Neuronal stem cell (in vitro differentiated cells): ENCODE measurements at regions not wholly inside any gene's neighbourhood (a gene's known extent, or its start where the extent isn't known, plus 50 kb on each side); places are given as distances from the start of the nearest gene placed in this dataset.

Source experiments
- DNase-seq: peaks from one replicate; pipeline ENCODE4 v3.0.0-alpha.2; 2013; ENCODE audit warnings: low spot score
- H2AFZ ChIP-seq: one replicate; pipeline ENCODE4 v1.6.1; 2013; ENCODE audit warnings: mild to moderate bottlenecking, low read length, inconsistent platforms
- H2AK5ac ChIP-seq: 2 replicates; pipeline ENCODE4 v1.6.1; 2013; ENCODE audit warnings: low read depth, mild to moderate bottlenecking, inconsistent platforms, low read length, moderate library complexity, mixed read lengths
- H2BK120ac ChIP-seq: 2 replicates; pipeline ENCODE4 v1.6.1; 2013; ENCODE audit warnings: low read depth, mild to moderate bottlenecking, inconsistent platforms, low read length, moderate library complexity, mixed read lengths
- H2BK12ac ChIP-seq: one replicate; pipeline ENCODE4 v1.6.1; 2013; ENCODE audit warnings: low read length, inconsistent platforms
- H2BK15ac ChIP-seq: 2 replicates; pipeline ENCODE4 v1.6.1; 2013; ENCODE audit warnings: mild to moderate bottlenecking, low read length, inconsistent platforms, mixed read lengths
- H2BK5ac ChIP-seq: one replicate; pipeline ENCODE4 v1.6.1; 2013; ENCODE audit warnings: inconsistent platforms, mild to moderate bottlenecking, low read length, moderate library complexity
- H3K14ac ChIP-seq: one replicate; pipeline ENCODE4 v1.6.1; 2013; ENCODE audit warnings: low read length, inconsistent platforms
- H3K18ac ChIP-seq: 2 replicates; pipeline ENCODE4 v1.6.1; 2013; ENCODE audit warnings: low read length, inconsistent platforms
- H3K23ac ChIP-seq: 2 replicates; pipeline ENCODE4 v1.6.1; 2013; ENCODE audit warnings: low read depth, mild to moderate bottlenecking, mixed read lengths, low read length, inconsistent platforms; ENCODE audit not compliant: poor library complexity
- H3K27ac ChIP-seq: replicated peaks from 3 replicates; pipeline ENCODE4 v1.5.1; 2013; ENCODE audit warnings: low read length, inconsistent platforms
- H3K27me3 ChIP-seq, 3 experiments: 2 replicates each; pipeline ENCODE4 v1.6.1; 2013; ENCODE audit warnings: low read length in 3 of 3, mild to moderate bottlenecking in 2 of 3, inconsistent platforms in 1 of 3, low read depth in 1 of 3, mixed read lengths in 1 of 3, moderate library complexity in 1 of 3; ENCODE audit not compliant: control insufficient read depth in 3 of 3, insufficient read depth in 3 of 3
- H3K36me3 ChIP-seq, 2 donors: replicated peaks in 1 of 2; 2 replicates each; pipeline ENCODE4 v1.6.1; 2013; ENCODE audit warnings: low read length in 2 of 2; ENCODE audit not compliant: control insufficient read depth in 2 of 2, insufficient read depth in 2 of 2
- H3K4ac ChIP-seq: 2 replicates; pipeline ENCODE4 v1.6.1; 2013; ENCODE audit warnings: inconsistent platforms, mild to moderate bottlenecking, low read length, moderate library complexity
- H3K4me1 ChIP-seq, 2 donors: 1 replicate in 1 of 2; 2 replicates in 1 of 2; pipeline ENCODE4 v1.6.1; 2013; ENCODE audit warnings: low read length in 2 of 2, low read depth in 1 of 2; ENCODE audit not compliant: control insufficient read depth in 2 of 2, insufficient read depth in 1 of 2
- H3K4me2 ChIP-seq: one replicate; pipeline ENCODE4 v1.6.1; 2013; ENCODE audit warnings: mild to moderate bottlenecking, low read length, inconsistent platforms; ENCODE audit not compliant: insufficient read depth, poor library complexity, severe bottlenecking
- H3K4me3 ChIP-seq, 2 donors: 2 replicates each; pipeline ENCODE4 v1.5.1; 2013; ENCODE audit warnings: low read length in 2 of 2, mild to moderate bottlenecking in 2 of 2, inconsistent platforms in 1 of 2, moderate library complexity in 1 of 2
- H3K79me1 ChIP-seq: one replicate; pipeline ENCODE4 v1.6.1; 2013; ENCODE audit warnings: low read depth, mild to moderate bottlenecking, inconsistent platforms, low read length, moderate library complexity
- H3K9ac ChIP-seq: one replicate; pipeline ENCODE4 v1.6.1; 2013; ENCODE audit warnings: mild to moderate bottlenecking, low read depth, low read length, inconsistent platforms; ENCODE audit not compliant: poor library complexity
- H3K9me3 ChIP-seq, 2 donors: replicated peaks in 1 of 2; 2 replicates each; pipeline versions ENCODE3 to v1.6.1; 2013; ENCODE audit warnings: low read length in 2 of 2, mild to moderate bottlenecking in 2 of 2, inconsistent platforms in 1 of 2, low read depth in 1 of 2, mixed read lengths in 1 of 2, moderate library complexity in 1 of 2; ENCODE audit not compliant: control insufficient read depth in 2 of 2, insufficient read depth in 1 of 2
- H4K8ac ChIP-seq: one replicate; pipeline ENCODE4 v1.6.1; 2013; ENCODE audit warnings: low read depth, mild to moderate bottlenecking, inconsistent platforms, low read length, moderate library complexity
- H4K91ac ChIP-seq: one replicate; pipeline ENCODE4 v1.6.1; 2013; ENCODE audit warnings: low read length, low read depth, mild to moderate bottlenecking, inconsistent platforms; ENCODE audit not compliant: poor library complexity
- WGBS, 2 donors: extraction: QIAGEN DNeasy Blood & Tissue Kit; methylation state at CpG; one replicate each; pipeline ENCODE4 v1.1.7; 2013; ENCODE audit warnings: missing lambda C conversion rate in 2 of 2, mixed read lengths in 1 of 2; ENCODE audit not compliant: insufficient read length in 2 of 2, insufficient replicate concordance in 1 of 2; ENCODE audit errors: extremely low coverage in 2 of 2; 5-methylcytosine and 5-hydroxymethylcytosine counted together

GRCh38 chr2:129006901-129007300, 688.2 kb upstream of the HS6ST1 start:
- no peak overlapping the region for H4K91ac ChIP-seq
- H4K8ac ChIP-seq = no peak overlapping the region
- no peaks in the 10 kb centered on the region for H3K36me3 ChIP-seq
- H3K4ac ChIP-seq = no peak overlapping the region
- H2BK15ac ChIP-seq = no peak overlapping the region
- WGBS, 2 donors = no CpG with 5 or more reads among the region's 6 CpGs
- H3K27ac ChIP-seq = no peak overlapping the region
- H2BK12ac ChIP-seq = no peak overlapping the region
- H3K4me1 ChIP-seq = no peaks in the 10 kb centered on the region
- no peak for DNase-seq
- no peak overlapping the region for H2BK5ac ChIP-seq
- no peak overlapping the region for H3K9ac ChIP-seq
- no peak overlapping the region for H3K23ac ChIP-seq
- no peak overlapping the region for H3K14ac ChIP-seq
- H3K4me3 ChIP-seq = no peak overlapping the region
- H2AFZ ChIP-seq = no peak overlapping the region
- no peak overlapping the region for H3K18ac ChIP-seq
- no peak overlapping the region for H3K4me2 ChIP-seq
- H3K79me1 ChIP-seq = no peaks in the 10 kb centered on the region
- H3K9me3 ChIP-seq = peaks cover 0 to 1% of the 10 kb centered on the region in 2 donors
- peaks cover 0 to 2% (median 0%) of the 10 kb centered on the region in 3 experiments for H3K27me3 ChIP-seq
- no peak overlapping the region for H2BK120ac ChIP-seq
- H2AK5ac ChIP-seq = no peak overlapping the region

- Histone ChIP-seq H3K18ac (no peak overlapping the region), H3K4me2 (no peak overlapping the region), H2AK5ac (no peak overlapping the region), H3K27me3 (no peaks in the 10 kb centered on the region), H4K91ac (no peak overlapping the region), H3K4ac (no peak overlapping the region), H3K9ac (no peak overlapping the region), H3K9me3 (no peaks in the 10 kb centered on the region), H3K23ac (no peak overlapping the region), H2BK5ac (no peak overlapping the region), H2BK120ac (no peak overlapping the region), H4K8ac (no peak overlapping the region), H3K4me1 (no peaks in the 10 kb centered on the region), H2AFZ (no peak overlapping the region), H3K14ac (no peak overlapping the region), H3K36me3 (no peaks in the 10 kb centered on the region), H2BK15ac (no peak overlapping the region), H3K79me1 (no peaks in the 10 kb centered on the region), H3K27ac (no peak overlapping the region), H3K4me3 (no peak overlapping the region), H2BK12ac (no peak overlapping the region)
- no CpG with 5 or more reads among the region's 5 CpGs for WGBS, 2 donors
- DNase-seq = no peak
Measured at GRCh38 chr2:129008055-129008880, 689.6 kb upstream of the HS6ST1 start.

- H2BK12ac ChIP-seq = no peak overlapping the region
- H3K23ac ChIP-seq = no peak overlapping the region
- no peaks in the 10 kb centered on the region for H3K36me3 ChIP-seq
- H3K4ac ChIP-seq = no peak overlapping the region
- H3K4me2 ChIP-seq = no peak overlapping the region
- H2BK120ac ChIP-seq = no peak overlapping the region
- no peaks in the 10 kb centered on the region for H3K4me1 ChIP-seq
- no peaks in the 10 kb centered on the region for H3K79me1 ChIP-seq
- H3K27me3 ChIP-seq = no peaks in the 10 kb centered on the region
- H2BK15ac ChIP-seq = no peak overlapping the region
- H3K9ac ChIP-seq = no peak overlapping the region
- no peak overlapping the region for H2BK5ac ChIP-seq
- H3K27ac ChIP-seq = no peak overlapping the region
- DNase-seq = no peak
- H2AFZ ChIP-seq = no peak overlapping the region
- no peak overlapping the region for H4K8ac ChIP-seq
- H3K18ac ChIP-seq = no peak overlapping the region
- no peaks in the 10 kb centered on the region for H3K9me3 ChIP-seq
- H2AK5ac ChIP-seq = no peak overlapping the region
- H4K91ac ChIP-seq = no peak overlapping the region
- H3K14ac ChIP-seq = no peak overlapping the region
- WGBS, 2 donors = no CpG with 5 or more reads among the region's 12 CpGs
- no peak overlapping the region for H3K4me3 ChIP-seq
Measured at GRCh38 chr2:129008881-129009554, 690.4 kb upstream of the HS6ST1 start.

- WGBS, 2 donors = no CpG with 5 or more reads among the region's 11 CpGs
- H3K4ac ChIP-seq = no peak overlapping the region
- DNase-seq = no peak
Measured at GRCh38 chr2:129009555-129010146, 691.0 kb upstream of the HS6ST1 start.

More at GRCh38 chr2:129009555-129010146, 691.0 kb upstream of the HS6ST1 start:
- no peak overlapping the region for H3K18ac ChIP-seq
- no peak overlapping the region for H3K23ac ChIP-seq
- no peaks in the 10 kb centered on the region for H3K79me1 ChIP-seq
- no peak overlapping the region for H4K8ac ChIP-seq
- H2AFZ ChIP-seq = no peak overlapping the region
- H3K36me3 ChIP-seq = no peaks in the 10 kb centered on the region
- H3K27me3 ChIP-seq = no peaks in the 10 kb centered on the region
- no peak overlapping the region for H2BK120ac ChIP-seq
- H3K14ac ChIP-seq = no peak overlapping the region
- H2BK15ac ChIP-seq = no peak overlapping the region
- no peak overlapping the region for H4K91ac ChIP-seq
- H3K9me3 ChIP-seq = peaks cover 0 to 2% of the 10 kb centered on the region in 2 donors
- no peak overlapping the region for H3K4me2 ChIP-seq
- H3K4me1 ChIP-seq = no peaks in the 10 kb centered on the region
- no peak overlapping the region for H3K9ac ChIP-seq
- no peak overlapping the region for H3K27ac ChIP-seq
- H2BK5ac ChIP-seq = no peak overlapping the region
- H2AK5ac ChIP-seq = no peak overlapping the region
- no peak overlapping the region for H2BK12ac ChIP-seq
- H3K4me3 ChIP-seq = peak overlapping the region in 1 of 2 donors; percentile 29
